NCI-H2196 treated with DMSO at 0.1 percent for 48 hours (cell line): ENCODE measurements at regions not wholly inside any gene's neighbourhood (a gene's known extent, or its start where the extent isn't known, plus 50 kb on each side); places are given as distances from the start of the nearest gene placed in this dataset.

Experiments
- DNase-seq: peaks from one replicate; lab custom pipeline; 2025; ENCODE audit not compliant: unreplicated experiment; lab: John Stamatoyannopoulos, UW

DNA sequence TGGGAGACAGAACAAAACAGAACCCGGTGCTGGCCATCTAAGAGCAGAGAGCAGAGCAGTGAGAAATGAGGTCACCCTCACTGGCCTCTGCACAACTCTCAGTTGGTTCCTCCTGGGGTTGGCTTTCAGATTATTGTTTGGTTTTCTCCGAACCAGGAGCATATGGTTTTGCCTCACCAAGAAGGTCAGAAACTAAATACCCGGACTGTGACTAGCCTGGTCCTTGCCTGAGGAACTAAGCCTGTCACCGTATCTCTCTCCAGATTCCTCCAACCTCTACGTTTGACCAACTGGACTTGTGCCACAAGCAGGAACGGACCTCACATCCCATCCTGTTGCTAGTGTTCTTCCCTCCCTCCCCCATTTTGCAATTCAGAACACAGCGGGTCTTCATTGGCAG is 450.4 kb upstream of the JARID2 start:
- no peak for DNase-seq

DNA sequence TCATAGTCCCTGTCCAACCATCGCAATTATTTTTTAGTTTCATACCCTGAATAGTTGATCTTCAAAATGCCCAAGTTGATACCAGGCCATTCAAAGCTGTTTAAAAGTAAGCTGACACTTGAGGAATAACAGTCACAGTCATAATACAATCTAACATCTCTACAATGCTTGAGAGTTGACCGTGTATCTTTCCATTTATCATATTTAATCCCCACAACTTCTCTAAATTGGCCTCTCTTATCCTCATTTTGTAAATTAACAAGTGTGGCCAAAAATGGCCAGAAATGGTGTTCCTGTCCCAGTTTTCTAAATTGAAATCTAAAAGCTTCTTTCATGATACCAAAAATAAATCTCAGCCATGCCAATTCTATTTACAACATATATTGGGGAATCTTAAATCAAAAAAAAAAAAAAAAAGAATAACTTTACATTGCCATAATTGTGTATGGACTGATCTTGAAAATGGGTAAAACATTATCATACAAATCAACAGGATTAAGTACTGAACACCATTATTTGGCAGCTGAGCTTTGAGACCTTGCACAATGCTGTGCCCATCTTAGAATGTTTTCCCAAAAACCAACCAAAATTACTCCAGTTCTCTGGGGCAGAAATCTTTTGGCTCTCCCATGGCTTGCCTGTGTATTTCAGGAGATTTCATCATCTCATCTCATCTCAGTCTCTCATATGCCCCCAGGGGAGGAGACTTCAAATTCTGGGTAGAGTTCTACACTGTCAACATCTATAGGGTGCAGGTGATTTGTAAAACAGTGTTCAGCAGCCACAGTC is 448.7 kb upstream of the JARID2 start:
- DNase-seq: no peak

DNA sequence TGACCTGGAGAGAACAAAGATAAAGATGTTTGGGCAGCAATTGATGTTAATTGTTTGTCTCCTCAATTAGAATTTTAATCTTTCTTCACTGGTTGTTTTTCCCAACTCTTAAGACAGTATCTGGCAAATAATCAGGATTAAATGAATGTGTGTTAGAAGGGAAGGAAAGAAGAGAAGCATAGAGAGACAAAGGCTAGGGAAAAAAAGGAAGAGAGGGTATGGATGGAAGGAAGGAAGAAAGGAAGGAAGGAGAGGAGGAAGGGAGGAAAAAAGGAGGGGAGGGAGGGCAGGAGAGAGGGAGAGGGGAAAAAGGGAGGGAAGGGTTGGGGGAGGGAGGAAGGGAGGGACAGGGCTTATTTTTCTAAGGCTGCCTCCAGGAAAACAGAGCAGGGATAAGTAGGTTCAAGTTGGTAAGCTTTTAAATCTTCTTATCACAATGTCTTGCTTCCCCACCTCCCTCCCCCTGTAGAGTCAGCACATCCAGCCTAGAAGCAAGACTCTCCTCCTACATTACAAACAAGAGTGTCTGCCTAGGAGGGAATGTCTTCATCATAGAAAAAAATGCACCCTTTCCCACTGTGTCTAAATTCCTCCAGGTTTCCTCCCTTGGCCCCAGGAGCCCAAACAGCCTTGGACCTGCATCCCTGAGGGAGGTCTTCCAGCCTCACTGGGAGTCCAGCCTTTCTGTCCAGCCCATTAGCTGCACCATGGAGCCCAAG is 447.8 kb upstream of the JARID2 start:
- no peak for DNase-seq

DNA sequence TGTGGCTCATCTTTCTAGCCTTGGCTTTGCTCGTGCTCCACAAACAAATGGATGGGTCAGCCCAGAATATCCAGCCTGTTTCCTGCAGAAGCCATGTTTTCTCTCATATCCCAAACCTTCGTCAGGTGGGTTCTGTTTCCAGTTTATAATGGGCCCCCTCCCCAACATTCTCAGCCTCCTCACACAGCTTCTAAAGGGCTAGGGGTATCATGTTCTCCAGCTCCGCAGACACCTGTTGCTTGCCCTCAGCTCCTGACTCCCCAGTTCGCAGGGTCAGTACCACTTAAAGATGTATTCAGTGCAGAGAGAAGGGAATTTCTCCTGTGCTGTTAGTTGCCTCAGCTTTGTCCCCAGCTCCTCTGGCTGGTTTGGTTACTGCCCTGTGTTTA is 447.3 kb upstream of the JARID2 start:
- no peak for DNase-seq

DNA sequence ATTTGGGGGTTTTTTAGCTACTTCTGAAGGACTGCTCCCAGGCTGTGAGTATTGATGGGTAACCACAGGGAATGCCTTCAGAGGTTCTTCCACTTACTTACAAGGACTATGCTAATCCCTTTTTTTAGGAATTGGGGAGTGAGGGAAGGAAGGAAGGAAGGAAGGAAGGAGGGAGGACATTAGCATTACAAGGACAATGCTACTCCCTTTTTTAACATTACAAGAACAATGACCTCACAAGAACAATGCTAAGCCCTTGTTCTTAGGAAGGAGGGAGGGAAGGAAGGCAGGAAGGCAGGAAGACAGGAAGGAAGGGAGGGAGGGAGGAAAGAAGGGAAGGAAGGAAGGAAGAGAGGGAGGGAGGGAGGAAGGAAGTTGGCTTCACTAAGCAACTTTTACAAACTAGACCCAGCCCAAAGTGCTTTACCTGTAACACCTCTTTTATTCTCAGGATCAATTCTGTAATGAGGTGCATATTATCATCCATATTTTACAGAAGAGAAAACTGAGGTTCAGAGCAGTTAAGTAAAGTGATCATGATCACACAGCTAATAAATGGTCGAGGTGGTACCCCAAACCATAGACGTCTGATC is 446.8 kb upstream of the JARID2 start:
- DNase-seq: no peak

DNA sequence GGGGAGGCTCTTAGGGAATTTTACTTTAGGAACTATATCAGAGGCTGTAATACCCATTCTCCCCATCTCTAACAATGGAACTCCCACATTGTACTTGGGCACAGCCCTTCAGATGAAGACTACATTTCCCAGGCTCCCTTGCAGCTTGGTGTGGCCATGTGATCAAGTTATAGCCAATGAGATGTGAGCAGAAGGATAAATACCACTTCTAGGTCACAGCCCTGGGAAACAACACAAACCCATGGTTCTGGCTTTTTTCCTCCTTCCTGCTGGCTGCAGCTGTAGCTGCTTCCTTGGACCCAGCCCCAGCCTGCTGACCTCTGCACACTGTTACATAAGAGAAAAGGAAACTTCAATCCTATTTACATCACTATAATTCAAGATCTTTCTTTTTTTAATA is 445.9 kb upstream of the JARID2 start:
- peak; percentile 50 for DNase-seq

- no peak for DNase-seq
Observed at GRCh38 chr6:14802514-14803160, 443.2 kb upstream of the JARID2 start.

DNA sequence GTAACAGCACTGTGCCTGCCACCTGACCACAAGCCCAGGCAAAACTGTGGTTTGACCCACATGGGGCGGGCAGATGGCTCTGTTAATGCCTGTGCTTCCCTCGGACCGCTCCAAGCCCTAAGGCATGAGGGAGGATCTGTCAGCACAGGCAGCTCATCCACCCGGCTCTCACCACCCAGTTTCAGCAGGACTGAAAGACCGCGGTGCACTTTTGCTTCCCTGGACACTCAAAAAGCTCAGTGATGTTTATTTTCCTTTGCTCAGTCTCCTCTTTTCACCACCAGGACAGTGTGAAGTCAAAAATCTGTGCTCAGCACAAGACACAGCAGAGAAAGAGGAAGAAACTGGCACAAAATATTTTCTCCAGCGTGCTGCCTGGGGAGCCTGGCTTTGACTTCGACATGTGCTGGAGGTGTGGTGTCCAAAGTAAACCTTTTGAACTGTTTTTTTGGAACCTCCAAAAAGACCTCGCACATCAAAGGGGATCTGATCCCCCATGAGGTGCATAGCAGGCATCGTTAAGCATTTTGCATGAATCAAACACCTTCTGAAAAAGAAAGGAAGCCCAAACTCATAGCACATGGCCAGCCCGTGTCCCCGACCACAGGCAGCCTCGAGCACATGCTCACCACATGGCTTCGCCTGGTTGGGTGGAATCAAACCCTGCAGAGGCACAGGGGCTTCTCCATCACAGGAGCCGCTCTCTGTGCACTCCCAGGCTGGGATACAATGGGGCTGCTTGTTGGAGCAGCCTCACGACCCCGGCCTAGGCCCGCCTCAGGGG is 441.7 kb upstream of the JARID2 start:
- no peak for DNase-seq

DNA sequence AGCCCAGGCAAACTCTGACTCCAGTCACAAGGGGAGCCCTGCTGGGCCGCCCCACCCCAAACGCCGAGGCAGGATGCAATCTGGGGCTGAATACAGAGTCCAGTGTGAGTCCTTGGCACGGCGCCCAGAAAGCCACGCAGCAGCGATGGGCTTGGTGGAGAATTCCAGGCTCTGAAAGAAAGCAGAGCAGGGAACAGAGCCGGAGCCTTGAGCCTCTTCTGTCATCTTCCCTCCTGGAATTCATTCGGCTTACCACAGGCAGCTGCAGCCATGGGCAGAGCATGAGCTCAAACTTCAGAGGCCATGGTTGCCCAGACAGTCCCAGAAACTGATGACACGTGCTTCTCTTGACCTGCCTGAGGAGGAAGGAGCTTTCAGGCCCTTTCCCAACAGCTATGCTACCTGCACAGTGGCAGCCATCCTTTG is 441.1 kb upstream of the JARID2 start:
- no peak for DNase-seq

GRCh38 chr6:14806101-14806500 is 439.8 kb upstream of the JARID2 start:
- no peak for DNase-seq

- no peak for DNase-seq
Observed at GRCh38 chr6:14807130-14807529, 438.7 kb upstream of the JARID2 start.

GRCh38 chr6:14807971-14808370 is 437.9 kb upstream of the JARID2 start:
- no peak for DNase-seq

GRCh38 chr6:14810021-14810420 is 435.8 kb upstream of the JARID2 start:
- DNase-seq: no peak

DNA sequence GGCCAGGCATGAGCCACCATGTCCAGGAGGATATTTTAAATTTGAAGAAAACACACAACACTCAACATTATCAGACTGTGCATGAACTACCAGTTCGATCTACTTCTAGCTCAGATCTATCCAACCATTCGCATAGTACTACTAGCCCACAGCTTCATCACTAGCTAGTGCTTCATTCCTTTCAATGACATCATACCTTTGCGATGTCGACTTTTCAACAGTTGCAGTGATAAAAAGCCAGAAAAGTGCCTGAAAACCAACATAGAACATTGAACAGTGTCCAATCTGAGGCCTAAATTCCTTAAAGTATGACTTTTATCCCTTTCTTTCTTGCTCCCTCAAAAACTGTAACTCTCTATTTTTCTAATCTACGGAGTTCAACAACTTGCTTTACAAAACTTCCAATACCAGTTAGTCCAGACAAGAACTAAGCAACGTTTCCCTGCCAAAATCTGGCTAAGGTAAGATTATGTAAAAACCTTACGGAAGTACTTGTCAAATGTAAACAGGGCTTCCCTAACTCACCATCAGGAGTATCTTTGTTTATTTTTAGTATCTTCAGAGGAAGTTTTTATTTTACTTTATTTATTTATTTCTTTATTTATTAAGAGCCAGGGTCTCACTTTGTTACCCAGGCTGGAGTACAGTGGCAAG is 434.0 kb upstream of the JARID2 start:
- no peak for DNase-seq

DNA sequence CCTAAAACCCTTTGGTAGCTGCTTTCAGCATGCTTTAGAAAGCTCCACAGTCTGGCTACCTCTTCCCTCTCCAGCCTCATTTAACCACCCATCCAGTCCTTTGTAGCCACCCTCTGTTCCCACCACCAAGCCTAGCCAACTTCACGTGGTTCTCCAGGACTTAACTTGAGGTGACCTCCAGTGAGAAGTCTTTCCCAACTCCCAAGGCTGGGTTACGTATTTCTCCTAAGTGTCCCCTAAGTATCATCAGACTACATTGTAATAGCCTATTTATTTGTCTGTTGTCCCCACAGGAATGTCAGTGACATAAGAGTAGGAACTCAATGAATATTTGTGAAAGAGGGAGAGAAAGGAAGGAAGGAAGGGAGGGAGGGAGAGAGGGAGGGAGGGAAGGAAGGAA is 431.9 kb upstream of the JARID2 start:
- no peak for DNase-seq

DNA sequence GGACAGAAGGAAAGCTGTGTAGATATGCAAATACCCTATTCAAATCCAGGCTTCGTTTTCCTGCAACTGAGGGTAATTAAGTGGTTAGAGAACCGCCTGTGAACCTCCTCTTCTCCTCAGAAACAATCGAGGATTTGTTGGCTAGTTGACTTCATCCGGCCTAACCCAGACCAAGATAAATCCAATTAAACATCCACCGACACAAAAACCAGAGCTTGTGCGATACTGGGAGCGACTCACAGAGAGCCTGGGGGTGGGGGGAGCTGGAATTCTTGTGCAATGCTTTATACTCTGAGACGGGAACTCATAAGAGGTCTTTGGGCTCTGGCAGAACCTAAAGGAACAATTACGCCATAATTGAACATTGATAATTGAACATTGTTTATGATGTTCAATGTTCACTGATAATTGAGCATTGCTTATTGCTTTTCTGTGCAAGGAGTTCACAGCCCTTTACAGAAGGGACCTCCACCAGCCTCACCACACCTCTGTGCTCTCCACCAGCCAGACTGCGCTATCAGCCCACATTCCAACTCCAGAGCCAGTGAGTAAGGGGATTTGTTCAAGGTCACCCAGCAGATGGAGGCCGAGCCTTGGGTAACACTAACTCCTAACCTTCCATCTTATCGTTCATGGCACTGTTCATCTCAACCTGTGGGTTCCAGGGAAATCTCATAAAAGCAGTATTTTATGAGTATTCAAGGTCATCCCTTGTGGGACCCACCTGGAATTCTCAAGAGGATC is 429.6 kb upstream of the JARID2 start:
- no peak for DNase-seq

- no peak for DNase-seq
Observed at GRCh38 chr6:14817074-14817473, 428.8 kb upstream of the JARID2 start.

- no peak for DNase-seq
Observed at GRCh38 chr6:14818422-14818884, 427.4 kb upstream of the JARID2 start.

- no peak for DNase-seq
Observed at GRCh38 chr6:14819001-14819400, 426.9 kb upstream of the JARID2 start.
